Thyroid gland (tissue), 4 donors: ENCODE measurements at regions not wholly inside any gene's neighbourhood (a gene's known extent, or its start where the extent isn't known, plus 50 kb on each side); places are given as distances from the start of the nearest gene placed in this dataset.

Experiments
- POLR2A ChIP-seq, 2 donors: fragments of 450-650 bp; IDR thresholded peaks; one replicate each; pipeline ENCODE4 v1.6.1; 2017; ENCODE audit warnings: antibody characterized with exemption in 2 of 2, mild to moderate bottlenecking in 2 of 2, moderate library complexity in 1 of 2
- TF ChIP-seq, protein P1 (sequence below), 6 experiments: fragments of 200-600 bp in 3 of 6; fragments of 450-650 bp in 3 of 6; sonication (generic) in 3 of 6; IDR thresholded peaks; one replicate each; pipeline ENCODE4 v1.5.1; 2016 to 2019; ENCODE audit warnings: antibody characterized with exemption in 6 of 6, mild to moderate bottlenecking in 2 of 6, inconsistent platforms in 1 of 6, moderate library complexity in 1 of 6

DNA sequence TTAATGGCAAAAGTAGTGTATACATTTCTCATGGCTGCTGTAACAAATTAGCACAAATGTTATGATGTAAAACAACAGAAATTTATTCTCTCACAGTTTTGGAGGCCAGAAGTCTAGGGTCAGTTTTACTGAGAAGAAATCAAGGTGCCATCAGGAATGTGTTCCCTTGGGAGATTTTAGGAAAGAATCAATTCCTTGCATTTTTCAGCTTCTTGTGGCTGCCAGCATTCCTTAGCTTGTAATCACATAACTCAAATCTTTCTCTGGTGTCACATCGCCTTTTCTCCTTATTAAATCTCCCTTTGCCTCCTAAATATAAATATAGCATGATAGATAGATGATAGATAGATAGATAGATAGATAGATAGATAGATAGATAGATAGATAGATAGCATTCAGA, 307.0 kb upstream of the REG3G start:
- TF ChIP-seq POLR2A (IDR thresholded peaks at IDR 0.05), result no peak
- TF ChIP-seq, protein P1, sequence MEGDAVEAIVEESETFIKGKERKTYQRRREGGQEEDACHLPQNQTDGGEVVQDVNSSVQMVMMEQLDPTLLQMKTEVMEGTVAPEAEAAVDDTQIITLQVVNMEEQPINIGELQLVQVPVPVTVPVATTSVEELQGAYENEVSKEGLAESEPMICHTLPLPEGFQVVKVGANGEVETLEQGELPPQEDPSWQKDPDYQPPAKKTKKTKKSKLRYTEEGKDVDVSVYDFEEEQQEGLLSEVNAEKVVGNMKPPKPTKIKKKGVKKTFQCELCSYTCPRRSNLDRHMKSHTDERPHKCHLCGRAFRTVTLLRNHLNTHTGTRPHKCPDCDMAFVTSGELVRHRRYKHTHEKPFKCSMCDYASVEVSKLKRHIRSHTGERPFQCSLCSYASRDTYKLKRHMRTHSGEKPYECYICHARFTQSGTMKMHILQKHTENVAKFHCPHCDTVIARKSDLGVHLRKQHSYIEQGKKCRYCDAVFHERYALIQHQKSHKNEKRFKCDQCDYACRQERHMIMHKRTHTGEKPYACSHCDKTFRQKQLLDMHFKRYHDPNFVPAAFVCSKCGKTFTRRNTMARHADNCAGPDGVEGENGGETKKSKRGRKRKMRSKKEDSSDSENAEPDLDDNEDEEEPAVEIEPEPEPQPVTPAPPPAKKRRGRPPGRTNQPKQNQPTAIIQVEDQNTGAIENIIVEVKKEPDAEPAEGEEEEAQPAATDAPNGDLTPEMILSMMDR (IDR thresholded peaks at IDR 0.05), result no peak
